ENCODE measurements at regions not wholly inside any gene's neighbourhood (a gene's known extent, or its start where the extent isn't known, plus 50 kb on each side); places are given as distances from the start of the nearest gene placed in this dataset.
"Not testable (repeated sequence)": the region's sequence is repeated elsewhere in the genome, so short reads cannot be mapped to it uniquely, and the experiment has no call there.

DNA sequence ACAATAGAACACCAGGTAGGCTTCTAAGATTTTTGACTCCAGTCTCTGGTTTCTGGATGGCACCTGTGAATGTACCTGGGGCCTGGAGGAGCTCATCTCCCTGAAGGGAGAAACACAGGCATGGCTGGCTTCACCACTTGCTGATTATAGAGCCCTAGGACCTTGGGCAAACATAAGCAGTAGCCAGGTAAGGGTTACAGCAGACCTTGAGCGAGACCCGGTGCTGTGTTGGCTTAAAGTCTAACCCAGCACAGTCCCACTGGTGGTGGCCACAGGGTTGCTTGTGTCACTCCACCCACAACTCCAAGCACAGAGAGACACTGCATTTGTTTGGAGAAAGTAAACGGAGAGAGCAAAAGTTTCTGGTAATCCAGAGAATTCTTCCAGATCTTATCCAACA is 104.7 kb upstream of the SPOPL start:
- Histone ChIP-seq H3K4me2 (ENCODE audit: low read length) (no peak overlapping the region), H3K9ac (ENCODE audit: low read depth, low read length) (no peak overlapping the region), H3K36me3 (ENCODE audit: insufficient read depth, low read length) (no peaks in the 10 kb centered on the region), H3K27me3 (ENCODE audit: control insufficient read depth, insufficient read depth, low read length) (no peaks in the 10 kb centered on the region), H3K4me3 (ENCODE audit: low read length) (no peak overlapping the region), H3K4me1 (ENCODE audit: control insufficient read depth, insufficient read depth, low read length) (peaks cover 16% of the 10 kb centered on the region), H3K9me3 (replicated peaks; ENCODE audit: low read length) (no peaks in the 10 kb centered on the region)

DNA sequence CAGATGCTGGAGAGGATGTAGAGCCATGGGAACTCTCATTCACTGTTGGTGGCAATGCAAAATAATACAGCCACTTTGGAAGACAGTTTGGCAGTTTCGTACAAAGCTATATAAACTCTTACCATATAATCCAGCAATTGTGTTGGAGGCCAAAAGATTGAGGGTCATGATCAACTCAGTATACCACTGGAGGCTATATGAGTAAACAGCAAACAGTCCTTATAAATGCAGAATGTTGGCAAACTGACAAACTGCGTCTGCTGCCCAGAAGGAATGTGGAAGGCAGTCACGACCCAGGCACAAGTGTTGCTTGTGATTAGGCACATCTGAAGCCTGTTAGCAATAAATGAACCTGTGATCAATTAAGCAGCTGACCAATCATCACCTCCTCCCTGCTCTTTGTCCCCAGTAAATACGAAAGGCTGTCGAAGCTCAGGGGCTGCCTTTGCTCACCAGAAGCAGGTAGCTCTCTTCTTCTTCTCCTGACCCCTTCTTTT is 98.1 kb upstream of the SPOPL start:
- Histone ChIP-seq H3K9me3 (replicated peaks; ENCODE audit: low read length) (no peaks in the 10 kb centered on the region), H3K27me3 (ENCODE audit: control insufficient read depth, insufficient read depth, low read length) (no peaks in the 10 kb centered on the region), H3K36me3 (ENCODE audit: insufficient read depth, low read length) (no peaks in the 10 kb centered on the region), H3K4me3 (ENCODE audit: low read length) (no peak overlapping the region), H3K4me2 (ENCODE audit: low read length) (no peak overlapping the region), H3K4me1 (ENCODE audit: control insufficient read depth, insufficient read depth, low read length) (no peaks in the 10 kb centered on the region), H3K9ac (ENCODE audit: low read depth, low read length) (no peak overlapping the region)

DNA sequence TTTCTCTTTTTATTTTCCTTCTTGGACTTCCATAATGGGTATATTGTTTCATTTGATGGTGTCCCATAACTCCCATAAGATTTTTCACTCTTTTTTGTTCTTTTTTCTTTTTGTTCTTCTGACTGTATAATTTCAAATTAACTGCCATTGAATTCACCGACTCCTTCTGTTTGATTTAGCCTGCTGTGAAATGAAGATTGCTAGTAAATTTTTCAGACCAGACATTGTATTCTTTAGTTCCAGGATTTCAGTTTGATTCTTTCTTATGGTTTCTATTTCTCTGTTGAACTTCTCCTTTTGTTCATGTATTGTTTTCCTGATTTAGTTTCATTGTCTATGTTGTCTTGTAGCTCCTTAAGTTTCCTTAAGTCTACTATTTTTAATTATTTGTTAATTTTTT is 87.6 kb upstream of the SPOPL start:
- Histone ChIP-seq H3K27me3 (ENCODE audit: control insufficient read depth, insufficient read depth, low read length) (no peaks in the 10 kb centered on the region), H3K9me3 (replicated peaks; ENCODE audit: low read length) (no peaks in the 10 kb centered on the region), H3K9ac (ENCODE audit: low read depth, low read length) (no peak overlapping the region), H3K4me3 (ENCODE audit: low read length) (no peak overlapping the region), H3K4me2 (ENCODE audit: low read length) (no peak overlapping the region), H3K4me1 (ENCODE audit: control insufficient read depth, insufficient read depth, low read length) (peaks cover 4% of the 10 kb centered on the region), H3K36me3 (ENCODE audit: insufficient read depth, low read length) (no peaks in the 10 kb centered on the region)

DNA sequence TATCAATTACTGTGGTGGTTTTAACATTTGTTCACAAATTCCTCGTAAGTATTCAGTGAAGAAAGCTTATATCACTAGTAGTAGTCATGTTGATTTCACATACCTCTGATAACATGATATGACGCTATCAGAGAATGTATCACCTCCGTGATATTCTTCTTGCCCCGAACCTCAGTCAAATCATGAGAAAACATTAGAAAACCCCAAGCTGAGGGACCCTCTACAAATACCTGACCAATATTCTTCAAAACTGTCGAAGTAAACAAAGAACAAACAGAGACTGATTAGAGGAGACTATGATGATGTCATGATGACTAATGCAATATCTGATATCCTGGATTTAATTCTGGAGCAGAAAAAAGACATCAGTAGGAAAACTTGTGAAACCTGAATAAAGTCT is 85.6 kb upstream of the SPOPL start:
- no peaks in the 10 kb centered on the region for H3K9me3 ChIP-seq (replicated peaks; ENCODE audit: low read length)
- no peak overlapping the region for H3K9ac ChIP-seq (ENCODE audit: low read depth, low read length)
- H3K27me3 ChIP-seq (ENCODE audit: control insufficient read depth, insufficient read depth, low read length): no peaks in the 10 kb centered on the region
- H3K4me2 ChIP-seq (ENCODE audit: low read length): no peak overlapping the region
- H3K4me1 ChIP-seq (ENCODE audit: control insufficient read depth, insufficient read depth, low read length): peaks cover 4% of the 10 kb centered on the region
- H3K4me3 ChIP-seq (ENCODE audit: low read length): no peak overlapping the region
- no peaks in the 10 kb centered on the region for H3K36me3 ChIP-seq (ENCODE audit: insufficient read depth, low read length)

DNA sequence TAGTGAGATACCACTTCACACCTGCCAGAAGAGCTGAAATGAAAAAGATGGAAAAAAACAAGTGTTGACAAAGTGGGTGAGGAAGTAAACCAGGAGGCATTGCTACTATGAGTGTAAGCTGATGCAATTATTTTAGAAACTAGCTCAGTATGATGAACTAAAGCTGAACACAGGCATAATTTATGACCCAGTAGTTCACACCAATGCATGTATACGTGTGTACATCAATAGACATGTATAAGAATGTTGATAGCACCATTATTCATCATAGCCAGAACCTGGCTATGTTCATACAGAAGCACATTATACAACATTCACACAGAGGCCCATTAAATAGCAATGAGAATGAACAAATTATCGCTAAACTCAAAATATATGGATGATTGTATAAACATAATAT is 83.1 kb upstream of the SPOPL start:
- H3K27me3 ChIP-seq (ENCODE audit: control insufficient read depth, insufficient read depth, low read length): no peaks in the 10 kb centered on the region
- no peaks in the 10 kb centered on the region for H3K36me3 ChIP-seq (ENCODE audit: insufficient read depth, low read length)
- no peak overlapping the region for H3K9ac ChIP-seq (ENCODE audit: low read depth, low read length)
- no peaks in the 10 kb centered on the region for H3K9me3 ChIP-seq (replicated peaks; ENCODE audit: low read length)
- H3K4me3 ChIP-seq (ENCODE audit: low read length): no peak overlapping the region
- H3K4me2 ChIP-seq (ENCODE audit: low read length): no peak overlapping the region
- H3K4me1 ChIP-seq (ENCODE audit: control insufficient read depth, insufficient read depth, low read length): peaks cover 20% of the 10 kb centered on the region

DNA sequence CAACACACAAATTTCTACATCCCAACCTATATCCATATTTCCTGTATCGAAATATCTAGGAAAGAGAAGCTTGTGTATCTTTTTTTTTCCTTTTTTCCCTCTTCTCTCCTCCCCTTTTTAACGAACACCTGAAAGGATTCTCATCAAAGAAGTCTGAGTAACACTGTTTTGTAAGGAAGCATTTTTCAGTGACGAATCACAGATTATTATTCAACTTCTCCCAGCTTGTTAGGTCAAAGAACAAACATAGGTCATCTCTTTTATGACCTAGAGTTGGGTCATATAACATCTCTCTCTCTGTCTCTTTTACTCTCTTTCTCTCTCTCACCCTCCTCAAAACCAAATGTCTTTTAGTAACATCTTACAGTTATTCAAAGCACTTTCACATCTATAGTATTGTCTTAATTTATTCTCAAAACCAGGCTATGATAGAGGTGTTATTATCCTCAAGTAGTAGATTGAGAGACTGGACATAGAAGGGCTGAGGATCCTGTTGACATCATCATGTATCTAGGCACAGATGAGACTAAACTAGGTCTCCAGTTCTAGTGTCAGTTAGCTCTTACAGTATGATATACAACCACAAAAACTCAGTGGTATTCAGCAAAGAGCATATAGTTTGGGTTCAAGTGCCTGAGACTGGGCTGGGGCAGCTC is 80.1 kb upstream of the SPOPL start:
- Histone ChIP-seq H3K4me1 (ENCODE audit: control insufficient read depth, insufficient read depth, low read length) (peaks cover 16% of the 10 kb centered on the region), H3K9ac (ENCODE audit: low read depth, low read length) (no peak overlapping the region), H3K36me3 (ENCODE audit: insufficient read depth, low read length) (no peaks in the 10 kb centered on the region), H3K27me3 (ENCODE audit: control insufficient read depth, insufficient read depth, low read length) (no peaks in the 10 kb centered on the region), H3K4me2 (ENCODE audit: low read length) (peak overlapping the region; percentile 45), H3K9me3 (replicated peaks; ENCODE audit: low read length) (no peaks in the 10 kb centered on the region), H3K4me3 (ENCODE audit: low read length) (peak overlapping the region; percentile 9)

DNA sequence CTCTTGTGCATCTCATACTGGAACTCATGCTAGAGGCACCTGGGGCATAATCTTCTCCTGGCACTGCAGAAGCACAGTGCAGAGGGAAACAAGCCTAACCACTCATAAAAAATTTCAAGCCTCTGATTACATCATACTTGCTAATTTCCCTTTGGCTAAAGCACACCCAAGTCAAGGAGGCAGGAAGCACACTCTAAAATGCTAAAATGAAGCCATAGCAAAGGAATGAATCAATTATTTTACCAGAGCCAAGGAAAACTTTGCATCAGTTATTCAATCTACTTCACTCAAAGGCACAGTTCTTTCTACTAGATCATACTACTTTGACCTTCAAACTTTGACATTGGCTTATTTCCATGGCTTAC is 79.6 kb upstream of the SPOPL start:
- H3K4me1 ChIP-seq (ENCODE audit: control insufficient read depth, insufficient read depth, low read length): peaks cover 16% of the 10 kb centered on the region
- no peaks in the 10 kb centered on the region for H3K36me3 ChIP-seq (ENCODE audit: insufficient read depth, low read length)
- peak overlapping the region; percentile 45 for H3K4me2 ChIP-seq (ENCODE audit: low read length)
- no peak overlapping the region for H3K9ac ChIP-seq (ENCODE audit: low read depth, low read length)
- no peaks in the 10 kb centered on the region for H3K27me3 ChIP-seq (ENCODE audit: control insufficient read depth, insufficient read depth, low read length)
- H3K4me3 ChIP-seq (ENCODE audit: low read length): peak overlapping the region; percentile 9
- H3K9me3 ChIP-seq (replicated peaks; ENCODE audit: low read length): no peaks in the 10 kb centered on the region

DNA sequence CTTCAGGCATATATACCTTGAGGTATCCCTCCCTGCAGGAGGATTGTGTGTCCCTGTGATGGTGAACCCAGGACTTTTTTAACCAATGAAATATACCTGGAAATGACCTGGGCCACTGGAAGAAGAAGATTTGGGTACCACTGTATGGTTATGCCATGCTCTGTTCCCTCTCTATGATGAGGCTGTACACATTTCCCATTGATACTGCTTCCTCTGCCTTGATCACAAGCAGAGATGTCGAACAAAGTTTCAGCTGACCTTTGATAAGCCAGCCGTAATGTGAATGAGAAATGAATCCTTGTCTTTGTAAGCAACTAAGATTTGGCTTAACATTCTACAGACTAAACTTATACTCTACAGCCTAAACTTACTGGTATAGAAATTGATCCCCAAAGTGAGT is 78.4 kb upstream of the SPOPL start:
- no peak overlapping the region for H3K4me2 ChIP-seq (ENCODE audit: low read length)
- H3K27me3 ChIP-seq (ENCODE audit: control insufficient read depth, insufficient read depth, low read length): no peaks in the 10 kb centered on the region
- no peak overlapping the region for H3K9ac ChIP-seq (ENCODE audit: low read depth, low read length)
- peaks cover 16% of the 10 kb centered on the region for H3K4me1 ChIP-seq (ENCODE audit: control insufficient read depth, insufficient read depth, low read length)
- no peaks in the 10 kb centered on the region for H3K36me3 ChIP-seq (ENCODE audit: insufficient read depth, low read length)
- no peak overlapping the region for H3K4me3 ChIP-seq (ENCODE audit: low read length)
- no peaks in the 10 kb centered on the region for H3K9me3 ChIP-seq (replicated peaks; ENCODE audit: low read length)

DNA sequence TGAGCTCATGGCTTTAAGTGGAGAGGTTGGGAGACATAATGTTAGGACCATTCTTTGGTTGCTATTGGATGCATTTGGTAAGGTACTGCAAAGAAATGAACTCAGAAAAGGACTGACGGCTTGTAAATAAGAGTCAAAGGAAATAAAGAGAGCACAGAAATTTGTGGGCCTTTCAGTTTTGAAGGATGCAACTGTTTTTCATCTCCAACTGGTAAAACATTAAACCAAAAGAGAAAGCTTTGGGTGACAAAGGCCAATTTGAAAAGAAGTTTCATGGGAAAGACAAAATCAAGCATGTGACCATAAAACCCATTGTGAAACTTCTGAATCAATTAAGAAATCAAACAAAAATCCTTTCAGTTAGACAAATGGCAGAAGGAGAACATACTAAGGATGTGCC is 77.8 kb upstream of the SPOPL start:
- Histone ChIP-seq H3K9ac (ENCODE audit: low read depth, low read length) (no peak overlapping the region), H3K4me2 (ENCODE audit: low read length) (no peak overlapping the region), H3K36me3 (ENCODE audit: insufficient read depth, low read length) (no peaks in the 10 kb centered on the region), H3K4me1 (ENCODE audit: control insufficient read depth, insufficient read depth, low read length) (peaks cover 16% of the 10 kb centered on the region), H3K27me3 (ENCODE audit: control insufficient read depth, insufficient read depth, low read length) (no peaks in the 10 kb centered on the region), H3K4me3 (ENCODE audit: low read length) (no peak overlapping the region), H3K9me3 (replicated peaks; ENCODE audit: low read length) (no peaks in the 10 kb centered on the region)

DNA sequence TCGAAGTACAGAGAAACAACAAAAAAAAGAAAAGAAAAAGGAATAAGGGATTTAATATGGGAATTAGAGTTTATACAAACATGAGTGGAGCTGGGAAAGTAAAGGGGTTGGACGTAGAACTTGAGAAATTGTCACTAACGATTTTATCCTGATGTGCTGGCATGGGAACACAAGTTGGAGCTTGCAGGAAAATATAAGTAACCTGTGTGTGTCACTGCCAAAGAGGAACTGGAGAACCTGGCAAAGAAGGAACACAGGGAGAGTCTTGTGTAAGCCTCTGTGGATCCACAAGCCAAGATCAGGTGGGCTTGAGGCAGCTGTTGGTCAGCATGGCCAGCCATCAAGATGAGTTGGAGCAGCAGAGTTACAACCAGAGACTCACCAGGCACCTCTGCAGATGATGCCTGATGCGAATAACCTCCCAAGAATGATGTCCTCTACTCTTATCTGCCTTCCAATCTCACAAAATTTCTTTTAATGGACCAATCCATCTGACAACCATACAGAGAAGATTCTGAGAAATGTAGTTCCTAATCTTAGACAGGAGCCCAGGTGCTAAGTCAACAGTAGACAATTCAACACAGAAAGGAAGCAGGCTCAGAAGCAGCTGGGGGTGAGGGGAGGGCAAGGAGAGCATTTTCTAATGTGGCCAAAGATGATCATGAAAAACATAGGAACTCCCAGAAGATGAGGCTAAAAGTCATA is 77.0 kb upstream of the SPOPL start:
- no peak overlapping the region for H3K9ac ChIP-seq (ENCODE audit: low read depth, low read length)
- H3K27me3 ChIP-seq (ENCODE audit: control insufficient read depth, insufficient read depth, low read length): no peaks in the 10 kb centered on the region
- no peaks in the 10 kb centered on the region for H3K36me3 ChIP-seq (ENCODE audit: insufficient read depth, low read length)
- H3K4me2 ChIP-seq (ENCODE audit: low read length): no peak overlapping the region
- no peak overlapping the region for H3K4me3 ChIP-seq (ENCODE audit: low read length)
- H3K4me1 ChIP-seq (ENCODE audit: control insufficient read depth, insufficient read depth, low read length): peaks cover 16% of the 10 kb centered on the region
- no peaks in the 10 kb centered on the region for H3K9me3 ChIP-seq (replicated peaks; ENCODE audit: low read length)

DNA sequence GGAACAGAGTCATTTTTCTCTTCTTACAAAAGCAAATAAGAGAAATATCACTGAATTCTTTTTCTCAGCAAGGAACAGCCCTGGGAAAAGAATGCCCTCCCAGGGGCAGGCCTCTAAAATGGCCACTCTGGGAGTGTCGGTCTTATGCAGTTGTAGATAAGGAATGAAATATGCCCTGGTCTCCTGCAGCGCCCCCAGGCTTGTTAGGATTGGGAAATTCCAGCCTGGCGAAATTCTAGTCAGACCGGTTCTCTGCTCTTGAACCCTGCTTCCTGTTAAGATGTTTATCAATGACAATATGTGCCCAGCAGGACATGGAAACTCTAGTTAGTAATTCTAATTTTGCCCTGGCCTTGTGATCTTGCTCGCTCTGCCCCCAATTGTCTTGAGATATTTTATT is 75.5 kb upstream of the SPOPL start:
- H3K4me3 ChIP-seq (ENCODE audit: low read length); H3K4me2 ChIP-seq (ENCODE audit: low read length); H3K27me3 ChIP-seq (ENCODE audit: control insufficient read depth, insufficient read depth, low read length); H3K36me3 ChIP-seq (ENCODE audit: insufficient read depth, low read length); H3K9me3 ChIP-seq (replicated peaks; ENCODE audit: low read length); H3K9ac ChIP-seq (ENCODE audit: low read depth, low read length): not testable (repeated sequence)
- H3K4me1 ChIP-seq (ENCODE audit: control insufficient read depth, insufficient read depth, low read length): peaks cover 15% of the 10 kb centered on the region

All from skeletal muscle satellite cell (primary cell).